Liver (tissue), 3 donors: ENCODE measurements at regions not wholly inside any gene's neighbourhood (a gene's known extent, or its start where the extent isn't known, plus 50 kb on each side); places are given as distances from the start of the nearest gene placed in this dataset.

Source experiments
- EGR1 ChIP-seq, 2 donors: IDR thresholded peaks; 2 replicates each; pipeline ENCODE4 v1.6.1; 2016 to 2018; ENCODE audit warnings: antibody characterized with exemption in 2 of 2, low read depth in 2 of 2
- GABPA ChIP-seq, 2 donors: IDR thresholded peaks in 1 of 2; conservative IDR thresholded peaks in 1 of 2; 2 replicates each; pipeline ENCODE4 v1.6.1; 2016; ENCODE audit warnings: antibody characterized with exemption in 2 of 2, mild to moderate bottlenecking in 1 of 2, moderate library complexity in 1 of 2
- HNF4G ChIP-seq: IDR thresholded peaks from 2 replicates; pipeline ENCODE4 v1.6.1; 2016; ENCODE audit warnings: antibody characterized with exemption
- REST ChIP-seq: IDR thresholded peaks from 2 replicates; pipeline ENCODE4 v1.6.1; 2016; ENCODE audit warnings: antibody characterized with exemption, mild to moderate bottlenecking
- TAF1 ChIP-seq: conservative IDR thresholded peaks from 2 replicates; pipeline ENCODE4 v1.6.1; 2016; ENCODE audit warnings: antibody characterized with exemption, mild to moderate bottlenecking
- YY1 ChIP-seq: IDR thresholded peaks from 2 replicates; pipeline ENCODE4 v1.6.1; 2016; ENCODE audit warnings: antibody characterized with exemption, mild to moderate bottlenecking
- TF ChIP-seq, protein P1 (sequence below): fragments of 150-350 bp; IDR thresholded peaks from 2 replicates; pipeline ENCODE4 v1.5.1; 2017; ENCODE audit warnings: improper control_type of control experiment, low read depth, low read length; ENCODE audit not compliant: missing input control
- donor health status: healthy.
- donor health status: healthy.

- TF ChIP-seq TAF1 (no peak), REST (no peak), EGR1 (IDR thresholded peaks at IDR 0.05; ENCODE audit: low read depth in 2 of 2) (no peak), GABPA (IDR thresholded peaks at IDR 0.05 in 1 of 2, conservative IDR thresholded peaks at IDR 0.05 in 1 of 2) (no peak), HNF4G (no peak), YY1 (no peak)
- TF ChIP-seq, protein P1, sequence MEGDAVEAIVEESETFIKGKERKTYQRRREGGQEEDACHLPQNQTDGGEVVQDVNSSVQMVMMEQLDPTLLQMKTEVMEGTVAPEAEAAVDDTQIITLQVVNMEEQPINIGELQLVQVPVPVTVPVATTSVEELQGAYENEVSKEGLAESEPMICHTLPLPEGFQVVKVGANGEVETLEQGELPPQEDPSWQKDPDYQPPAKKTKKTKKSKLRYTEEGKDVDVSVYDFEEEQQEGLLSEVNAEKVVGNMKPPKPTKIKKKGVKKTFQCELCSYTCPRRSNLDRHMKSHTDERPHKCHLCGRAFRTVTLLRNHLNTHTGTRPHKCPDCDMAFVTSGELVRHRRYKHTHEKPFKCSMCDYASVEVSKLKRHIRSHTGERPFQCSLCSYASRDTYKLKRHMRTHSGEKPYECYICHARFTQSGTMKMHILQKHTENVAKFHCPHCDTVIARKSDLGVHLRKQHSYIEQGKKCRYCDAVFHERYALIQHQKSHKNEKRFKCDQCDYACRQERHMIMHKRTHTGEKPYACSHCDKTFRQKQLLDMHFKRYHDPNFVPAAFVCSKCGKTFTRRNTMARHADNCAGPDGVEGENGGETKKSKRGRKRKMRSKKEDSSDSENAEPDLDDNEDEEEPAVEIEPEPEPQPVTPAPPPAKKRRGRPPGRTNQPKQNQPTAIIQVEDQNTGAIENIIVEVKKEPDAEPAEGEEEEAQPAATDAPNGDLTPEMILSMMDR = no peak
Observed at GRCh38 chr4:146040623-146041022, 102.0 kb upstream of the ZNF827 start.
